Putamen (tissue), 1 donor: ENCODE measurements at regions not wholly inside any gene's neighbourhood (a gene's known extent, or its start where the extent isn't known, plus 50 kb on each side); places are given as distances from the start of the nearest gene placed in this dataset.
"Not testable (repeated sequence)": the region's sequence is repeated elsewhere in the genome, so short reads cannot be mapped to it uniquely, and the experiment has no call there.

Experiments
- DNase-seq: peaks from one replicate; pipeline ENCODE4 v3.0.0-alpha.2; 2016; ENCODE audit warnings: low spot score

GRCh38 chr16:80258407-80258806 is 282.4 kb upstream of the DYNLRB2 start:
- no peak for DNase-seq

- DNase-seq: no peak
Observed at GRCh38 chr16:80254970-80255369, 285.8 kb upstream of the DYNLRB2 start.

GRCh38 chr16:80253741-80254140 is 287.1 kb upstream of the DYNLRB2 start:
- DNase-seq: peak; percentile 1

GRCh38 chr16:80250381-80250780 is 290.4 kb upstream of the DYNLRB2 start:
- no peak for DNase-seq

- DNase-seq: not testable (repeated sequence)
Observed at GRCh38 chr16:80243303-80243702, 297.5 kb upstream of the DYNLRB2 start.

- not testable (repeated sequence) for DNase-seq
Observed at GRCh38 chr16:80242279-80242678, 298.5 kb upstream of the DYNLRB2 start.

- no peak for DNase-seq
Observed at GRCh38 chr16:80233097-80233835, 307.5 kb upstream of the DYNLRB2 start.

- DNase-seq: no peak
Observed at GRCh38 chr16:80231888-80232287, 308.9 kb upstream of the DYNLRB2 start.

- no peak for DNase-seq
Observed at GRCh38 chr16:80231121-80231520, 309.7 kb upstream of the DYNLRB2 start.

GRCh38 chr16:80230328-80231120 is 310.3 kb upstream of the DYNLRB2 start:
- DNase-seq: no peak

- DNase-seq: no peak
Observed at GRCh38 chr16:80226499-80226898, 314.3 kb upstream of the DYNLRB2 start.

- no peak for DNase-seq
Observed at GRCh38 chr16:80210787-80211186, 330.0 kb upstream of the DYNLRB2 start.

- DNase-seq: no peak
Observed at GRCh38 chr16:80208743-80209142, 332.1 kb upstream of the DYNLRB2 start.

- no peak for DNase-seq
Observed at GRCh38 chr16:80208015-80208414, 332.8 kb upstream of the DYNLRB2 start.

- DNase-seq: no peak
Observed at GRCh38 chr16:80203821-80204220, 337.0 kb upstream of the DYNLRB2 start.

GRCh38 chr16:80202831-80203413 is 337.9 kb upstream of the DYNLRB2 start:
- no peak for DNase-seq

- DNase-seq: no peak
Observed at GRCh38 chr16:80200079-80200478, 340.7 kb upstream of the DYNLRB2 start.

- DNase-seq: no peak
Observed at GRCh38 chr16:80199614-80200013, 341.2 kb upstream of the DYNLRB2 start.

GRCh38 chr16:80198311-80199299 is 342.2 kb upstream of the DYNLRB2 start:
- no peak for DNase-seq

GRCh38 chr16:80197741-80198201 is 343.0 kb upstream of the DYNLRB2 start:
- DNase-seq: no peak

GRCh38 chr16:80191928-80192327 is 348.9 kb upstream of the DYNLRB2 start:
- DNase-seq: no peak
